ENCODE measurements at regions not wholly inside any gene's neighbourhood (a gene's known extent, or its start where the extent isn't known, plus 50 kb on each side); places are given as distances from the start of the nearest gene placed in this dataset.

DNA sequence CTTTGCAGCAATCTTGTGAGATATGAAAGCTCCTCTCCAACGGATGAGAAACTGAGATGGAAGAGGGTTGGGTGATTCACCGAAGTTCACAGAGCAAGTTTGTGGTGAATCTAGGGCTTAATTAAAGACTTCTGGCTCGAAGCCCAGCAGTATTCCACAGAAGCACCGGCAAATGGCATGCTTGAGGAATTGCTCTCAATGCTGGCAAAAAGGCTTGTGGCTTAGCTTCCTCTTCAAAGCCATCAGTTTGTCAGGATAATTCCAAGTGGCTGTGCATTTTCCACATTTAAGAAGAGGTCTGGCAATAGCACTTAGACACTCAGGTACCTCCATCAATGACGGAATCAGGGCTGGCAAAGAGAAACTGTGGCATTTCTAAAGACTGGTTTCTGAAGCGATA, 98.7 kb upstream of the SLC66A3 start:
- ChIA-PET RAD21 (ENCODE audit: low non-redundant PET in 1 of 2, low total read pairs in 2 of 2, uncharacterized antibody in 2 of 2, unreplicated experiment in 2 of 2) (no interaction called here), CTCF (interaction anchor here (1.6 kb wide), 1 partner anchor 27 kb away, joined by 5 read pairs; no protein-coding TSS in a partner anchor), POLR2A (no interaction called here)
- Histone ChIP-seq H3K4me1 (ENCODE audit: control insufficient read depth in 1 of 2, insufficient read depth in 2 of 2, low read length in 2 of 2) (peaks cover 19 to 32% of the 10 kb centered on the region in 2 experiments), H3K9me3 (ENCODE audit: control insufficient read depth in 1 of 2, insufficient read depth in 1 of 2, low read depth in 1 of 2, low read length in 2 of 2) (no peaks in the 10 kb centered on the region; a peak in 1 of 4 replicates), H4K20me1 (ENCODE audit: insufficient read depth) (no peaks in the 10 kb centered on the region), H3K27me3 (ENCODE audit: insufficient read depth, low read length) (no peaks in the 10 kb centered on the region; the same call in 1 of the 2 replicates), H3K27ac (ENCODE audit: low read depth, low read length) (peak overlapping the region; percentile 9; the same call in 1 of the 2 replicates), H3K4me2 (ENCODE audit: low read length) (peak overlapping the region; percentile 68), H3K9ac (ENCODE audit: low read length) (no peak overlapping the region), H3K4me3 (replicated peaks in 1 of 2; ENCODE audit: low read depth in 1 of 2, low read length in 2 of 2) (peak overlapping the region in 1 of 2 experiments; percentile 5; a peak in 1 of 4 replicates), H3K36me3 (ENCODE audit: control insufficient read depth in 1 of 2, insufficient read depth in 2 of 2, low read length in 2 of 2) (no peaks in the 10 kb centered on the region), H3K9me2 (ENCODE audit: insufficient read depth) (no peaks in the 10 kb centered on the region), H2AFZ (ENCODE audit: low read depth, low read length, poor library complexity, severe bottlenecking) (no peak overlapping the region), H3K79me2 (ENCODE audit: insufficient read depth, low read length) (no peaks in the 10 kb centered on the region)
- BruUV-seq (replicated peaks) = no TSS peak
- peak; percentile 74 for TF ChIP-seq FOSL1 (IDR thresholded peaks at IDR 0.05; ENCODE audit: low read depth)
- peak; percentile 85 for TF ChIP-seq TCF7L2 (IDR thresholded peaks at IDR 0.05; ENCODE audit: borderline replicate concordance, extremely low read depth, insufficient read depth, insufficient read length)
- TF ChIP-seq, protein P1, sequence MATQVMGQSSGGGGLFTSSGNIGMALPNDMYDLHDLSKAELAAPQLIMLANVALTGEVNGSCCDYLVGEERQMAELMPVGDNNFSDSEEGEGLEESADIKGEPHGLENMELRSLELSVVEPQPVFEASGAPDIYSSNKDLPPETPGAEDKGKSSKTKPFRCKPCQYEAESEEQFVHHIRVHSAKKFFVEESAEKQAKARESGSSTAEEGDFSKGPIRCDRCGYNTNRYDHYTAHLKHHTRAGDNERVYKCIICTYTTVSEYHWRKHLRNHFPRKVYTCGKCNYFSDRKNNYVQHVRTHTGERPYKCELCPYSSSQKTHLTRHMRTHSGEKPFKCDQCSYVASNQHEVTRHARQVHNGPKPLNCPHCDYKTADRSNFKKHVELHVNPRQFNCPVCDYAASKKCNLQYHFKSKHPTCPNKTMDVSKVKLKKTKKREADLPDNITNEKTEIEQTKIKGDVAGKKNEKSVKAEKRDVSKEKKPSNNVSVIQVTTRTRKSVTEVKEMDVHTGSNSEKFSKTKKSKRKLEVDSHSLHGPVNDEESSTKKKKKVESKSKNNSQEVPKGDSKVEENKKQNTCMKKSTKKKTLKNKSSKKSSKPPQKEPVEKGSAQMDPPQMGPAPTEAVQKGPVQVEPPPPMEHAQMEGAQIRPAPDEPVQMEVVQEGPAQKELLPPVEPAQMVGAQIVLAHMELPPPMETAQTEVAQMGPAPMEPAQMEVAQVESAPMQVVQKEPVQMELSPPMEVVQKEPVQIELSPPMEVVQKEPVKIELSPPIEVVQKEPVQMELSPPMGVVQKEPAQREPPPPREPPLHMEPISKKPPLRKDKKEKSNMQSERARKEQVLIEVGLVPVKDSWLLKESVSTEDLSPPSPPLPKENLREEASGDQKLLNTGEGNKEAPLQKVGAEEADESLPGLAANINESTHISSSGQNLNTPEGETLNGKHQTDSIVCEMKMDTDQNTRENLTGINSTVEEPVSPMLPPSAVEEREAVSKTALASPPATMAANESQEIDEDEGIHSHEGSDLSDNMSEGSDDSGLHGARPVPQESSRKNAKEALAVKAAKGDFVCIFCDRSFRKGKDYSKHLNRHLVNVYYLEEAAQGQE (IDR thresholded peaks at IDR 0.05; ENCODE audit: low read depth) = no peak
- no peak for TF ChIP-seq EZH2phosphoT487 (IDR thresholded peaks at IDR 0.05; ENCODE audit: borderline replicate concordance)
- TF ChIP-seq JUND (IDR thresholded peaks at IDR 0.05) = peak; percentile 86
- TF ChIP-seq EZH2 (IDR thresholded peaks at IDR 0.05) = no peak
- peak; percentile 64; the same call in 1 of the 2 replicates for TF ChIP-seq SIN3A (IDR thresholded peaks at IDR 0.05; ENCODE audit: low read depth)
- TF ChIP-seq POLR2AphosphoS5 (IDR thresholded peaks at IDR 0.05; ENCODE audit: low read depth, low read length) = peak; percentile 67
- TF ChIP-seq SP1 (IDR thresholded peaks at IDR 0.05; ENCODE audit: low read depth) = peak; percentile 88
- peak; percentile 62; the same call in 1 of the 2 replicates for TF ChIP-seq CEBPB (IDR thresholded peaks at IDR 0.05; ENCODE audit: low read depth)
- peak; percentile 57 for TF ChIP-seq YY1 (IDR thresholded peaks at IDR 0.05; ENCODE audit: extremely low read depth, insufficient replicate concordance, low read depth, low read length)
- TF ChIP-seq CBX3 (IDR thresholded peaks at IDR 0.05; ENCODE audit: low read depth) = peak; percentile 84; the same call in 1 of the 2 replicates
- peak; percentile 39; the same call in 1 of the 2 replicates for TF ChIP-seq RAD21 (IDR thresholded peaks at IDR 0.05; ENCODE audit: low read depth)
- peak; percentile 87 for DNase-seq (ENCODE audit: low read depth, low spot score)
- ATAC-seq = peak; percentile 89
- intact Hi-C loops (cut with micrococcal nuclease) = no loop called here
